Cardiac muscle cell (in vitro differentiated cells and primary cell): ENCODE measurements at regions not wholly inside any gene's neighbourhood (a gene's known extent, or its start where the extent isn't known, plus 50 kb on each side); places are given as distances from the start of the nearest gene placed in this dataset.

Source experiments
- DNase-seq, 2 donors: peaks; one replicate each; pipeline versions ENCODE4 v3.0.0 to v3.0.0-alpha.2; 2010 to 2017; ENCODE audit warnings: low read depth in 1 of 2, low spot score in 1 of 2
- H3K27ac ChIP-seq: fragments of 200-600 bp; sonication (generic); 2 replicates; pipeline ENCODE4 v1.5.1; 2016
- H3K27me3 ChIP-seq: fragments of 200-600 bp; sonication (generic); 2 replicates; pipeline ENCODE4 v1.6.0; 2016; ENCODE audit warnings: control low read depth
- H3K36me3 ChIP-seq: fragments of 200-600 bp; sonication (generic); 2 replicates; pipeline ENCODE4 v1.5.1; 2016; ENCODE audit warnings: control low read depth
- H3K4me1 ChIP-seq: fragments of 200-600 bp; sonication (generic); 2 replicates; pipeline ENCODE4 v1.8.1; 2017; ENCODE audit warnings: low read depth, mild to moderate bottlenecking, mixed run types
- H3K4me3 ChIP-seq: fragments of 200-600 bp; sonication (generic); 2 replicates; pipeline ENCODE4 v1.5.1; 2016; ENCODE audit warnings: mild to moderate bottlenecking
- H3K9me3 ChIP-seq: fragments of 200-600 bp; sonication (generic); 2 replicates; pipeline ENCODE4 v1.5.1; 2017; ENCODE audit warnings: low read depth, mild to moderate bottlenecking, control low read depth
- TF ChIP-seq, protein P1 (sequence below): IDR thresholded peaks from 2 replicates; pipeline ENCODE4 v1.5.1; 2012; ENCODE audit warnings: low read depth, mild to moderate bottlenecking, low read length

DNA sequence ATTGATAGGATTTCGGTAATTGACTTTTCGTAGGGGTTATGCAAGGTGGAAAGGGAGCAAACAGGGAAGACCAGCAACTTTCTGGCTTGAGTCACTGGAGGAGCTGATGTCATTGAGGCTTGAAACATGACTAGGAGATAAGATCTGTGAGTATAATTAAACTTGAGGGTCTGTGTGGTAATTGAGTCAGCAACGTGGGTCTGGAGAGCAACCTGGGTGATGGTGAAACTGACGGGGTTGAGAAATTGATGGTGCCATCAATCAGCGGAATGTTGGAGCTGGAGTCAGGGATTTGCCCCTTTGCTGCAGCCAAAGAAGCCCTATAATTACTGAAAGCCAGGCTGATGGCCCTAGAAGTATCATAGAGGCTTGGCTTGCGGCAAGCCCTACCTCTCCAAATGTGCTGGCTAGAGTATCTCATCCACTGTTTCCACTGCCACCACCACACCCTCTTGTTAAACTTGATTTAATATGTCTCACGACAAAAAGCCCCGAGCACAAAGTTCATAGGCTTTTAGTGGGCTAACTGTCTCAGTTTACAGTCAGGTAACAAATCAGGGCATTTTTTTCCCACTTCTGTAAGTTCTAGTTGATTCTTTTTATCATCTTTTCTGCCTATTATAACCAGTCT is 186.9 kb upstream of the ELAC2 start:
- no peak for DNase-seq
- Histone ChIP-seq H3K36me3 (no peaks in the 10 kb centered on the region), H3K27ac (no peak overlapping the region), H3K27me3 (no peaks in the 10 kb centered on the region), H3K4me3 (no peak overlapping the region), H3K9me3 (no peaks in the 10 kb centered on the region), H3K4me1 (no peaks in the 10 kb centered on the region)
- TF ChIP-seq, protein P1, sequence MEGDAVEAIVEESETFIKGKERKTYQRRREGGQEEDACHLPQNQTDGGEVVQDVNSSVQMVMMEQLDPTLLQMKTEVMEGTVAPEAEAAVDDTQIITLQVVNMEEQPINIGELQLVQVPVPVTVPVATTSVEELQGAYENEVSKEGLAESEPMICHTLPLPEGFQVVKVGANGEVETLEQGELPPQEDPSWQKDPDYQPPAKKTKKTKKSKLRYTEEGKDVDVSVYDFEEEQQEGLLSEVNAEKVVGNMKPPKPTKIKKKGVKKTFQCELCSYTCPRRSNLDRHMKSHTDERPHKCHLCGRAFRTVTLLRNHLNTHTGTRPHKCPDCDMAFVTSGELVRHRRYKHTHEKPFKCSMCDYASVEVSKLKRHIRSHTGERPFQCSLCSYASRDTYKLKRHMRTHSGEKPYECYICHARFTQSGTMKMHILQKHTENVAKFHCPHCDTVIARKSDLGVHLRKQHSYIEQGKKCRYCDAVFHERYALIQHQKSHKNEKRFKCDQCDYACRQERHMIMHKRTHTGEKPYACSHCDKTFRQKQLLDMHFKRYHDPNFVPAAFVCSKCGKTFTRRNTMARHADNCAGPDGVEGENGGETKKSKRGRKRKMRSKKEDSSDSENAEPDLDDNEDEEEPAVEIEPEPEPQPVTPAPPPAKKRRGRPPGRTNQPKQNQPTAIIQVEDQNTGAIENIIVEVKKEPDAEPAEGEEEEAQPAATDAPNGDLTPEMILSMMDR: no peak

GRCh38 chr17:13202835-13203234 is 185.0 kb upstream of the ELAC2 start:
- no peak for DNase-seq
- Histone ChIP-seq H3K36me3 (no peaks in the 10 kb centered on the region), H3K4me3 (no peak overlapping the region), H3K27me3 (no peaks in the 10 kb centered on the region), H3K4me1 (peaks cover 4% of the 10 kb centered on the region), H3K9me3 (no peaks in the 10 kb centered on the region), H3K27ac (no peak overlapping the region)
- TF ChIP-seq, protein P1: no peak

GRCh38 chr17:13200671-13201070 is 182.8 kb upstream of the ELAC2 start:
- no peaks in the 10 kb centered on the region for H3K36me3 ChIP-seq
- H3K4me1 ChIP-seq: peaks cover 4% of the 10 kb centered on the region
- H3K4me3 ChIP-seq: no peak overlapping the region
- no peak overlapping the region for H3K27ac ChIP-seq
- no peaks in the 10 kb centered on the region for H3K27me3 ChIP-seq
- no peaks in the 10 kb centered on the region for H3K9me3 ChIP-seq
- no peak for DNase-seq
- TF ChIP-seq, protein P1: no peak

GRCh38 chr17:13199425-13199824 is 181.6 kb upstream of the ELAC2 start:
- no peak for DNase-seq
- no peaks in the 10 kb centered on the region for H3K36me3 ChIP-seq
- H3K27ac ChIP-seq: no peak overlapping the region
- no peaks in the 10 kb centered on the region for H3K27me3 ChIP-seq
- H3K4me1 ChIP-seq: peaks cover 4% of the 10 kb centered on the region
- H3K4me3 ChIP-seq: no peak overlapping the region
- H3K9me3 ChIP-seq: no peaks in the 10 kb centered on the region
- TF ChIP-seq, protein P1: no peak

DNA sequence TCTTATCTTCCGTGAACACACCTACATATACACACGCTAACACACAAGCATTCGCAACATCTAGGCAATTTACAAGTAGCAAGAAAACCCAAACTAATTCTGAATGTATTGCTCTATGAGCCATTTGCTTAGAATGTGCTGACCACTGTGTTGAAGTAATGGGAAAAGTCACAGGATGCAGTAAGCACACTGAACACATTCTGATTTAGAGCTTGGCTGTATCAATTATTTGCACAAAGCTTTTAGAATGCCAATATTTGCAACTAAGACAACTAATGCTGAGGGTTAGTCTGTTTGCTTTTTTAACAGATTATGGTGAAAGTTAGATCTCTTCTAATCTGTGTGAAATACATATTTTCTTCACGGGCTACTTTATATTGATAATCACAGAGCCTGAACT is 179.8 kb upstream of the ELAC2 start:
- no peaks in the 10 kb centered on the region for H3K27me3 ChIP-seq
- DNase-seq: no peak
- H3K27ac ChIP-seq: no peak overlapping the region
- H3K9me3 ChIP-seq: no peaks in the 10 kb centered on the region
- H3K36me3 ChIP-seq: no peaks in the 10 kb centered on the region
- H3K4me1 ChIP-seq: peaks cover 4% of the 10 kb centered on the region
- H3K4me3 ChIP-seq: no peak overlapping the region
- TF ChIP-seq, protein P1: no peak
